Vagina (tissue), 2 donors: ENCODE measurements at regions not wholly inside any gene's neighbourhood (a gene's known extent, or its start where the extent isn't known, plus 50 kb on each side); places are given as distances from the start of the nearest gene placed in this dataset.

ENCODE experiments used
- DNase-seq, 2 donors: peaks; one replicate each; pipeline ENCODE4 v3.0.0-alpha.2; 2017; ENCODE audit errors: extremely low spot score in 2 of 2
- H3K27ac ChIP-seq: fragments of 200-600 bp; sonication (generic); one replicate; pipeline ENCODE4 v1.5.1; 2019
- H3K27me3 ChIP-seq: fragments of 200-600 bp; sonication (generic); one replicate; pipeline ENCODE4 v1.5.1; 2019
- H3K36me3 ChIP-seq, 2 donors: fragments of 200-600 bp; sonication (generic); one replicate each; pipeline ENCODE4 v1.5.1; 2017 to 2019
- H3K4me1 ChIP-seq: fragments of 200-600 bp; sonication (generic); one replicate; pipeline ENCODE4 v1.5.1; 2019
- H3K4me3 ChIP-seq, 2 donors: fragments of 200-600 bp; sonication (generic); 1 replicate in 1 of 2; 2 replicates in 1 of 2; pipeline ENCODE4 v1.5.1; 2016 to 2019
- H3K9me3 ChIP-seq: fragments of 200-600 bp; sonication (generic); one replicate; pipeline ENCODE4 v1.5.1; 2019
- CTCF ChIP-seq, 3 experiments: fragments of 450-650 bp in 2 of 3; fragments of 200-600 bp in 1 of 3; sonication (generic) in 1 of 3; IDR thresholded peaks; one replicate each; pipeline ENCODE4 v1.5.1; 2017 to 2019; ENCODE audit warnings: antibody characterized with exemption in 3 of 3, mild to moderate bottlenecking in 2 of 3, moderate library complexity in 2 of 3
- POLR2A ChIP-seq, 2 donors: fragments of 450-650 bp; IDR thresholded peaks; one replicate each; pipeline ENCODE4 v1.6.1; 2017; ENCODE audit warnings: antibody characterized with exemption in 2 of 2, mild to moderate bottlenecking in 2 of 2, moderate library complexity in 2 of 2
- POLR2AphosphoS5 ChIP-seq, 2 donors: sonication (generic); formaldehyde crosslinking; IDR thresholded peaks; one replicate each; pipeline ENCODE4 v1.9.0; 2017; ENCODE audit warnings: antibody characterized with exemption in 2 of 2, mild to moderate bottlenecking in 2 of 2, low read depth in 1 of 2; ENCODE audit not compliant: insufficient read depth in 1 of 2
- intact Hi-C: fragments of 100-400 bp; cut with DNase I; formaldehyde crosslinking; loops from one replicate; pipeline ENCODE4 v1.15.1; 2023

- DNase-seq = no peak
- no peaks in the 10 kb centered on the region for H3K9me3 ChIP-seq
- H3K36me3 ChIP-seq = no peaks in the 10 kb centered on the region
- no peak overlapping the region for H3K27ac ChIP-seq
- intact Hi-C loops = no loop called here
- TF ChIP-seq POLR2A (IDR thresholded peaks at IDR 0.05) (no peak), POLR2AphosphoS5 (IDR thresholded peaks at IDR 0.05; ENCODE audit: insufficient read depth in 1 of 2, low read depth in 1 of 2) (no peak), CTCF (IDR thresholded peaks at IDR 0.05) (no peak)
- H3K4me3 ChIP-seq = no peak overlapping the region
- peaks cover 30% of the 10 kb centered on the region for H3K4me1 ChIP-seq
- no peaks in the 10 kb centered on the region for H3K27me3 ChIP-seq
Measured at GRCh38 chr9:86735772-86736458, 211.4 kb downstream of the GAS1 start.

- TF ChIP-seq POLR2AphosphoS5 (IDR thresholded peaks at IDR 0.05; ENCODE audit: insufficient read depth in 1 of 2, low read depth in 1 of 2) (no peak), CTCF (IDR thresholded peaks at IDR 0.05) (no peak), POLR2A (IDR thresholded peaks at IDR 0.05) (no peak)
- Histone ChIP-seq H3K27ac (no peak overlapping the region), H3K9me3 (no peaks in the 10 kb centered on the region), H3K27me3 (no peaks in the 10 kb centered on the region), H3K4me1 (peaks cover 30% of the 10 kb centered on the region), H3K36me3 (no peaks in the 10 kb centered on the region), H3K4me3 (no peak overlapping the region)
- intact Hi-C loops = loop anchor here (5.0 kb wide), 1 partner anchor 213 kb away; the partner anchor contains the start of gene GAS1
- no peak for DNase-seq
Measured at GRCh38 chr9:86734771-86735170, 212.5 kb downstream of the GAS1 start.

GRCh38 chr9:86733929-86734328 is 213.4 kb downstream of the GAS1 start:
- no peak for TF ChIP-seq CTCF (IDR thresholded peaks at IDR 0.05)
- no peak for TF ChIP-seq POLR2AphosphoS5 (IDR thresholded peaks at IDR 0.05; ENCODE audit: insufficient read depth in 1 of 2, low read depth in 1 of 2)
- TF ChIP-seq POLR2A (IDR thresholded peaks at IDR 0.05) = no peak
- Histone ChIP-seq H3K4me1 (peaks cover 30% of the 10 kb centered on the region), H3K4me3 (no peak overlapping the region), H3K27me3 (no peaks in the 10 kb centered on the region), H3K36me3 (no peaks in the 10 kb centered on the region), H3K27ac (peak overlapping the region; percentile 43), H3K9me3 (no peaks in the 10 kb centered on the region)
- DNase-seq = no peak
- intact Hi-C loops = loop anchor here (5.0 kb wide), 1 partner anchor 213 kb away; the partner anchor contains the start of gene GAS1

GRCh38 chr9:86732514-86733171 is 214.7 kb downstream of the GAS1 start:
- DNase-seq = peak in 1 of 2 donors; percentile 94
- Histone ChIP-seq H3K9me3 (no peaks in the 10 kb centered on the region), H3K27ac (peak overlapping the region; percentile 51), H3K4me3 (no peak overlapping the region), H3K4me1 (peaks cover 30% of the 10 kb centered on the region), H3K27me3 (no peaks in the 10 kb centered on the region), H3K36me3 (no peaks in the 10 kb centered on the region)
- peak in 1 of 2 donors; percentile 83 for TF ChIP-seq POLR2AphosphoS5 (IDR thresholded peaks at IDR 0.05; ENCODE audit: insufficient read depth in 1 of 2, low read depth in 1 of 2)
- no peak for TF ChIP-seq POLR2A (IDR thresholded peaks at IDR 0.05)
- intact Hi-C loops = loop anchor here (5.0 kb wide), 1 partner anchor 215 kb away; the partner anchor contains the start of gene GAS1

GRCh38 chr9:86731511-86732063 is 215.7 kb downstream of the GAS1 start:
- intact Hi-C loops = loop anchor here (5.0 kb wide), 1 partner anchor 216 kb away; the partner anchor contains the start of gene GAS1
- H3K36me3 ChIP-seq = no peaks in the 10 kb centered on the region
- H3K27ac ChIP-seq = peak overlapping the region; percentile 51
- H3K9me3 ChIP-seq = no peaks in the 10 kb centered on the region
- no peak for DNase-seq
- TF ChIP-seq CTCF (IDR thresholded peaks at IDR 0.05) = no peak
- peak in 1 of 2 donors; percentile 31 for TF ChIP-seq POLR2AphosphoS5 (IDR thresholded peaks at IDR 0.05; ENCODE audit: insufficient read depth in 1 of 2, low read depth in 1 of 2)
- H3K4me1 ChIP-seq = peaks cover 30% of the 10 kb centered on the region
- H3K27me3 ChIP-seq = no peaks in the 10 kb centered on the region
- no peak overlapping the region for H3K4me3 ChIP-seq
